Bronchial epithelial cell (primary cell): ENCODE measurements at regions not wholly inside any gene's neighbourhood (a gene's known extent, or its start where the extent isn't known, plus 50 kb on each side); places are given as distances from the start of the nearest gene placed in this dataset.

Experiments
- DNase-seq: peaks from one replicate; pipeline ENCODE4 v3.0.0-alpha.2; 2010; ENCODE audit warnings: low read depth
- FAIRE-seq: peaks from 2 replicates; lab custom pipeline; 2011; peaks lifted over from hg19 to GRCh38; lab: Jason Lieb, UNC
- H3K27me3 ChIP-seq: 2 replicates; pipeline ENCODE4 v1.5.1; 2011; ENCODE audit warnings: low read length; ENCODE audit not compliant: control insufficient read depth, insufficient read depth
- H3K36me3 ChIP-seq: 2 replicates; pipeline ENCODE4 v1.5.1; 2011; ENCODE audit warnings: low read length; ENCODE audit not compliant: control insufficient read depth, insufficient read depth
- H3K4me3 ChIP-seq: 2 replicates; pipeline ENCODE4 v1.5.1; 2011; ENCODE audit warnings: mild to moderate bottlenecking, low read depth, low read length, control low read depth
- TF ChIP-seq, protein P1 (sequence below): IDR thresholded peaks from 2 replicates; pipeline ENCODE4 v1.5.1; 2011; ENCODE audit warnings: mild to moderate bottlenecking, moderate library complexity, low read length, control low read depth, inconsistent platforms; ENCODE audit not compliant: insufficient read depth, severe bottlenecking

DNA sequence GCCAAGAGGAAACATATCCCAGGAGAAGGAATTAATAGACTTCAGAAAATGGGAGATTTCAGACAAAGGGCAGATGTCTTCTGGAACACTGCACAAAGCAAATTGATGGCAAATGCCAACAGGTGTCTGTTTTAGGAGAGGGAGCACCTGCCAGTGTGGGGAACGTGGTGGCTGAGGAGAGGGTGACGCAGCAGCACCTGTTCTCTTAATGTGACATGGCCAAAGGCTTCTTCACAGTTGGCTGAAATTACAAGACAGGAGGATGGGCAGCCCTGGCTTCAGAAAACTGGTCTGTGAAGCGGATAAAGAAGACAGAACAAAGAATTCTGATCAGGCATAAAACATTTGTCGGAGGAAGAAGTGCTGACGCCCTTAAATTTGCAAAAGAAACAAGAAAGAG is 178.7 kb upstream of the RUNX1 start:
- no peak for FAIRE-seq
- TF ChIP-seq, protein P1, sequence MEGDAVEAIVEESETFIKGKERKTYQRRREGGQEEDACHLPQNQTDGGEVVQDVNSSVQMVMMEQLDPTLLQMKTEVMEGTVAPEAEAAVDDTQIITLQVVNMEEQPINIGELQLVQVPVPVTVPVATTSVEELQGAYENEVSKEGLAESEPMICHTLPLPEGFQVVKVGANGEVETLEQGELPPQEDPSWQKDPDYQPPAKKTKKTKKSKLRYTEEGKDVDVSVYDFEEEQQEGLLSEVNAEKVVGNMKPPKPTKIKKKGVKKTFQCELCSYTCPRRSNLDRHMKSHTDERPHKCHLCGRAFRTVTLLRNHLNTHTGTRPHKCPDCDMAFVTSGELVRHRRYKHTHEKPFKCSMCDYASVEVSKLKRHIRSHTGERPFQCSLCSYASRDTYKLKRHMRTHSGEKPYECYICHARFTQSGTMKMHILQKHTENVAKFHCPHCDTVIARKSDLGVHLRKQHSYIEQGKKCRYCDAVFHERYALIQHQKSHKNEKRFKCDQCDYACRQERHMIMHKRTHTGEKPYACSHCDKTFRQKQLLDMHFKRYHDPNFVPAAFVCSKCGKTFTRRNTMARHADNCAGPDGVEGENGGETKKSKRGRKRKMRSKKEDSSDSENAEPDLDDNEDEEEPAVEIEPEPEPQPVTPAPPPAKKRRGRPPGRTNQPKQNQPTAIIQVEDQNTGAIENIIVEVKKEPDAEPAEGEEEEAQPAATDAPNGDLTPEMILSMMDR: no peak

DNA sequence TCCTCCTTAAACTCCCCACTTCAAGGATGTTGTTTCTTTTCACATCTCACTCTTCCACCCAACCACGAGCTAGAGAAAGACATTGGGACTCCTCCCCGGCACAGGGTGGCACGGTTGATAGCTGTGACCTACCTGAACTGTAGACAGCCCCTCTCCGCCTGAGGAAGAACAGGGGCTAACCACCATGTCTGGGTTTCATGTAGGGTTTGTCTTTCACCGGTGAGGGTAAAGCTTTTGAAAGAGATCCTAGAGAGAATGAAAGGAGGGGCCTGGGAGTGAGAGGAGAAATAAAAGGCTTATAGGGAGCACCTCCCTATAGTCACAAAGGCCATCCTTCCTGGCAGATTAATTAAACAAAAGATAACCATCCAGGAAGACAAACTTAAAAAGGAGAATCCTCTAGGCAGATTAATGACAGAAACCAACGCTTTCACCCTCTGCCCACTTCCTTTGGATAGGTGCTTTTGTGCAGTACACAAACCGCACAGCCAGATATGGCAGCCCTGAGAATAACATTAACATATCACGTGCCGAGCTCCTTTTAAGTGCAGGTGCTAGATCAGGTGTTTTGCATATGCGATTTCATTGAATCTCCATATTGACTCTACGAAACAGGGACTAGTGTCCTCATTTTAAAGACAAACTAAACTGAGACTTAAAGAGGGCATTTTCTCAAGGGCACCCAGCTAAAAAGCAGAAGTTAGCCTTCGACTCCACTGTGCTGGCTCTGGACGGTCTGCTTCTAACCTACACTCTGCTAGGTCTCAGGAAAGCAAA is 178.1 kb upstream of the RUNX1 start:
- Histone ChIP-seq H3K27me3 (no peaks in the 10 kb centered on the region), H3K36me3 (no peaks in the 10 kb centered on the region), H3K4me3 (no peak overlapping the region)
- TF ChIP-seq, protein P1: no peak
- no peak for FAIRE-seq
- DNase-seq: no peak

More for the DNA sequence above, 178.7 kb upstream of the RUNX1 start:
- no peak overlapping the region for H3K4me3 ChIP-seq
- no peaks in the 10 kb centered on the region for H3K27me3 ChIP-seq
- no peaks in the 10 kb centered on the region for H3K36me3 ChIP-seq
- no peak for DNase-seq

DNA sequence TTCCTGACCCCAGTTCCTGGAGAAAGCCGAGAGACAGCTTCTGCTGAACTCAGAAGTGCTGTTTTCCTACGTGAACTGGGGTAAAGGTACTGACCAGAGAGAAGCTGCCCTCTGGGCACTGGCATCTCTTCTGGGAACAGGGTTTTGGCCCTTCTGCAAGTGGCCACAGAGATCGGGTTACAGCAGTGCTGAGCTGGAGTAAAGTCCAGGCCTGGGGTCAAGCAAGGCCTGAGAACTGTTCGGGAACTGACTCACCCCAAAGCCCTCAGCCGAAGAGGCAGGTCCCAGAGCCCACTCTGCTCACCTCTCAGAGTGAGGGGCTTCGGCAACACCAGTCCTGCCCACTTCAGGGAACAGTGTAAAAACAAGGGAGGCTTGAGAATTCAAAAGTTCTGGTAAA is 177.2 kb upstream of the RUNX1 start:
- H3K36me3 ChIP-seq: no peaks in the 10 kb centered on the region
- H3K27me3 ChIP-seq: no peaks in the 10 kb centered on the region
- FAIRE-seq: no peak
- no peak overlapping the region for H3K4me3 ChIP-seq
- no peak for DNase-seq
- TF ChIP-seq, protein P1: no peak

DNA sequence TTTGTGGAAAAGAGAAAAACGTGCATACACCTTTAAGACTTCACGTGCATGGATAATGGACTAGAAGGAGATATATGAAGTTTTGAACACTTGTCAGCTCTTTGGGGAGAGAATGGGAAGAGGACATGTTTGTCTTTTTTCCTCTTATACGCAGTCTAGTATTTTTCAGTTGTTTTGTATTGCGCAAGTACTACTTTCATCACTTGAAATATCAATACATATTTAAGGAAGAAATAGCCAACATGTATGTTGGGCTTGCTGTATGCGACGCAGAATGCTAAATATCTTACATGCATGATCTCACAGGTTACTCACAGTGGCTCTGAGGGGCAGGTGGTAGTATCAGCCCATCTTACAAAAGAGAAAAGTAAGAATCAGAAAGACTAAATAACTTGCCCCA is 176.5 kb upstream of the RUNX1 start:
- DNase-seq (no peak), FAIRE-seq (no peak)
- Histone ChIP-seq H3K4me3 (no peak overlapping the region), H3K36me3 (no peaks in the 10 kb centered on the region), H3K27me3 (no peaks in the 10 kb centered on the region)
- TF ChIP-seq, protein P1: no peak

DNA sequence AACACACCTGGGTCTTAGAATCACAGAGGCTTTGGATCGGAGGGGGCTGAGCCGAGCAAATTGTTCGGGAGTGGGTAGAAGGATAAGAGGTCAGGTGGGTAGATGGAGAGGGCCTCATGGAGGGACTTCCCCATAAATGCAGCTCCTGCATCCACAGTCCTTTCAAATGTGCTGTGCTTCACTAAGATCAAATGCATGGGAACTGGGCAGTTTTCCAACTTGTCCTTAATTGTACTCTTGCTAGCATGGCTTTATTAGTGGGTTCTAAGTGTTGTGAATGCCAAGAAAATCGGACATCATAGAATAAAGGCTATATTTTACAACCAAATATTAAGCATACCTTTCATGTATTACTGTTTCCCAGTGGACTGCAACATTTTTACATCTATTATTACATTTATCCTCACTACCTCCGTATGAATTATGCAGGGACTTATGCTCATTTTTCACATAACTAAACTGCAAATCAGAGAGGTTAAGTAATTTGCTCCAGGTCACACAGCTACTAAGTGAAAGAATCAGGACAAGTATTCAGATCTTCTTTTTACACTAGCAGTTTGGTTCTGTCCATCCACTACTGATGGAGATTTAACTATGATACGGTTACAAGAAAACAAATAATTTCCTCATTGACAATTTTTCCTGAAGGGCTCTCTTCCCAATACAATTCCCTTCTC is 174.5 kb upstream of the RUNX1 start:
- no peak overlapping the region for H3K4me3 ChIP-seq
- H3K27me3 ChIP-seq: no peaks in the 10 kb centered on the region
- TF ChIP-seq, protein P1: no peak
- H3K36me3 ChIP-seq: no peaks in the 10 kb centered on the region
- FAIRE-seq: no peak
- no peak for DNase-seq

DNA sequence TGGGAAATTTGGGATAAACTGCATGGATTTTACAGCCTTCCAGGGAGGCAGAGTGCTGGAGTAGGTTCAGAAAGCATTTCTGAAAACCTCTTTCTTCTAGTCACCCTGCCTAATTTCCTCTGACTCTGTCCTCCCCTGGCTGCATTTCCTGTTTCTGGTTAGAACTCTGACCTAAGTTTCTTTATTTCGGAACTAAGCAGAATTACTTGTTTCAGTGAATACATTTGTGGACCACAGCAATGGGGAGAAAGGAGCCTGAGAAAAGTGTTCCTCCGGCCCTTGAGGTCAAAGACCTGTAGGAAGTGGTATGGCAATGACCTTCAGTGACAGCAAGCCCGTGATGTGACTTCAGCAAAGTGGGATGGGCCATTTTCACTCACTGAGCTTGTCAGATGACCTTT is 173.4 kb upstream of the RUNX1 start:
- H3K27me3 ChIP-seq: no peaks in the 10 kb centered on the region
- DNase-seq (no peak), FAIRE-seq (no peak)
- H3K36me3 ChIP-seq: no peaks in the 10 kb centered on the region
- no peak overlapping the region for H3K4me3 ChIP-seq
- TF ChIP-seq, protein P1: no peak
